ENCODE measurements at regions not wholly inside any gene's neighbourhood (a gene's known extent, or its start where the extent isn't known, plus 50 kb on each side); places are given as distances from the start of the nearest gene placed in this dataset.

DNA sequence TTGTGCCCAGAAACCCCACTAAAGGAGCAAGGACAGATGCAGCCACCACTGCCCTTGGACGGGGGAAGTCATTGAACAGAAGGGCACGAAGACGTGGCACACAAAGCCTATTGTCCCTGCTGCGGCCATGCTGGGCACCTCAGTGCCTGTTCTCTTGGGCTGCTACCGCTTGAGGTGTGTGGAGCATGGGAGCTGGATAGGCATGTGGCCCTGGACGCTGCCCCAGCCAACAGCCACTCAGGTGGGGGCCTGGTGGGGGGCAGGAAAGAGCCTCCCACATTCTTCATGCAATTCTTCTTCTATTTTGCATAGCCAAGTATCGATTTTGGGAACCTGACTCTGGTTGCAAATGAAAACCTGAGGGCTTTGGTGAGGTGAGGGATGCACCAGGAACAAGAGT is 337.2 kb downstream of the RPS6KC1 start:
- TF ChIP-seq, protein P1, sequence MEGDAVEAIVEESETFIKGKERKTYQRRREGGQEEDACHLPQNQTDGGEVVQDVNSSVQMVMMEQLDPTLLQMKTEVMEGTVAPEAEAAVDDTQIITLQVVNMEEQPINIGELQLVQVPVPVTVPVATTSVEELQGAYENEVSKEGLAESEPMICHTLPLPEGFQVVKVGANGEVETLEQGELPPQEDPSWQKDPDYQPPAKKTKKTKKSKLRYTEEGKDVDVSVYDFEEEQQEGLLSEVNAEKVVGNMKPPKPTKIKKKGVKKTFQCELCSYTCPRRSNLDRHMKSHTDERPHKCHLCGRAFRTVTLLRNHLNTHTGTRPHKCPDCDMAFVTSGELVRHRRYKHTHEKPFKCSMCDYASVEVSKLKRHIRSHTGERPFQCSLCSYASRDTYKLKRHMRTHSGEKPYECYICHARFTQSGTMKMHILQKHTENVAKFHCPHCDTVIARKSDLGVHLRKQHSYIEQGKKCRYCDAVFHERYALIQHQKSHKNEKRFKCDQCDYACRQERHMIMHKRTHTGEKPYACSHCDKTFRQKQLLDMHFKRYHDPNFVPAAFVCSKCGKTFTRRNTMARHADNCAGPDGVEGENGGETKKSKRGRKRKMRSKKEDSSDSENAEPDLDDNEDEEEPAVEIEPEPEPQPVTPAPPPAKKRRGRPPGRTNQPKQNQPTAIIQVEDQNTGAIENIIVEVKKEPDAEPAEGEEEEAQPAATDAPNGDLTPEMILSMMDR (IDR thresholded peaks at IDR 0.05 in 4 of 5, conservative IDR thresholded peaks at IDR 0.05 in 1 of 5) = no peak
- TF ChIP-seq POLR2A (IDR thresholded peaks at IDR 0.05) = no peak
